Neural progenitor cell (in vitro differentiated cells): ENCODE measurements at regions not wholly inside any gene's neighbourhood (a gene's known extent, or its start where the extent isn't known, plus 50 kb on each side); places are given as distances from the start of the nearest gene placed in this dataset.

ENCODE experiments used
- CTCF ChIP-seq: fragments of 200-600 bp; sonication (generic); IDR thresholded peaks from 2 replicates; pipeline ENCODE4 v1.5.1; 2017; ENCODE audit warnings: antibody characterized with exemption, mild to moderate bottlenecking
- EZH2 ChIP-seq: fragments of 200-600 bp; sonication (generic); IDR thresholded peaks from 2 replicates; pipeline ENCODE4 v1.6.1; 2017; ENCODE audit warnings: antibody characterized with exemption, mild to moderate bottlenecking, moderate library complexity
- EZH2phosphoT487 ChIP-seq: fragments of 200-600 bp; sonication (generic); IDR thresholded peaks from 2 replicates; pipeline ENCODE4 v1.6.1; 2017; ENCODE audit warnings: antibody characterized with exemption

- TF ChIP-seq CTCF = no peak
- no peak for TF ChIP-seq EZH2
- TF ChIP-seq EZH2phosphoT487 = no peak
Observed at GRCh38 chr3:137111497-137111896, 153.7 kb downstream of the IL20RB start.
